Ishikawa (cell line): ENCODE measurements at regions not wholly inside any gene's neighbourhood (a gene's known extent, or its start where the extent isn't known, plus 50 kb on each side); places are given as distances from the start of the nearest gene placed in this dataset.

Experiments used
- CEBPB ChIP-seq: IDR thresholded peaks from 2 replicates; pipeline ENCODE4 v1.6.1; 2012
- CREB1 ChIP-seq: IDR thresholded peaks from 2 replicates; pipeline ENCODE4 v1.6.1; 2012; ENCODE audit warnings: low read depth
- EGR1 ChIP-seq: IDR thresholded peaks from 2 replicates; pipeline ENCODE4 v1.6.1; 2012
- EP300 ChIP-seq: IDR thresholded peaks from 2 replicates; pipeline ENCODE4 v1.6.1; 2012; ENCODE audit warnings: borderline replicate concordance
- FOXM1 ChIP-seq: IDR thresholded peaks from 2 replicates; pipeline ENCODE4 v1.6.1; 2012; ENCODE audit warnings: low read depth, borderline replicate concordance
- MAX ChIP-seq: IDR thresholded peaks from 2 replicates; pipeline ENCODE4 v1.6.1; 2012
- NFIC ChIP-seq: IDR thresholded peaks from 2 replicates; pipeline ENCODE4 v1.6.1; 2012
- RAD21 ChIP-seq: IDR thresholded peaks from 2 replicates; pipeline ENCODE4 v1.6.1; 2012; ENCODE audit warnings: low read depth
- TAF1 ChIP-seq: IDR thresholded peaks from 2 replicates; pipeline ENCODE4 v1.6.1; 2012; ENCODE audit warnings: low read depth, mild to moderate bottlenecking
- TCF12 ChIP-seq: IDR thresholded peaks from 2 replicates; pipeline ENCODE4 v1.6.1; 2012; ENCODE audit warnings: low read depth
- TEAD4 ChIP-seq: IDR thresholded peaks from 2 replicates; pipeline ENCODE4 v1.6.1; 2012
- USF1 ChIP-seq: IDR thresholded peaks from 2 replicates; pipeline ENCODE4 v1.6.1; 2012
- YY1 ChIP-seq: IDR thresholded peaks from 2 replicates; pipeline ENCODE4 v1.6.1; 2012; ENCODE audit warnings: low read depth
- ZBTB7A ChIP-seq: IDR thresholded peaks from 2 replicates; pipeline ENCODE4 v1.6.1; 2012; ENCODE audit warnings: low read depth
- TF ChIP-seq, protein P1 (sequence below): IDR thresholded peaks from 2 replicates; pipeline ENCODE4 v1.6.1; 2012; ENCODE audit warnings: low read depth, mild to moderate bottlenecking

GRCh38 chr4:22877486-22878052, 184.8 kb downstream of the GBA3 start:
- TF ChIP-seq FOXM1 = no peak

GRCh38 chr4:22876270-22876669, 183.5 kb downstream of the GBA3 start:
- TF ChIP-seq CEBPB (no peak), EP300 (no peak)
- TF ChIP-seq, protein P1, sequence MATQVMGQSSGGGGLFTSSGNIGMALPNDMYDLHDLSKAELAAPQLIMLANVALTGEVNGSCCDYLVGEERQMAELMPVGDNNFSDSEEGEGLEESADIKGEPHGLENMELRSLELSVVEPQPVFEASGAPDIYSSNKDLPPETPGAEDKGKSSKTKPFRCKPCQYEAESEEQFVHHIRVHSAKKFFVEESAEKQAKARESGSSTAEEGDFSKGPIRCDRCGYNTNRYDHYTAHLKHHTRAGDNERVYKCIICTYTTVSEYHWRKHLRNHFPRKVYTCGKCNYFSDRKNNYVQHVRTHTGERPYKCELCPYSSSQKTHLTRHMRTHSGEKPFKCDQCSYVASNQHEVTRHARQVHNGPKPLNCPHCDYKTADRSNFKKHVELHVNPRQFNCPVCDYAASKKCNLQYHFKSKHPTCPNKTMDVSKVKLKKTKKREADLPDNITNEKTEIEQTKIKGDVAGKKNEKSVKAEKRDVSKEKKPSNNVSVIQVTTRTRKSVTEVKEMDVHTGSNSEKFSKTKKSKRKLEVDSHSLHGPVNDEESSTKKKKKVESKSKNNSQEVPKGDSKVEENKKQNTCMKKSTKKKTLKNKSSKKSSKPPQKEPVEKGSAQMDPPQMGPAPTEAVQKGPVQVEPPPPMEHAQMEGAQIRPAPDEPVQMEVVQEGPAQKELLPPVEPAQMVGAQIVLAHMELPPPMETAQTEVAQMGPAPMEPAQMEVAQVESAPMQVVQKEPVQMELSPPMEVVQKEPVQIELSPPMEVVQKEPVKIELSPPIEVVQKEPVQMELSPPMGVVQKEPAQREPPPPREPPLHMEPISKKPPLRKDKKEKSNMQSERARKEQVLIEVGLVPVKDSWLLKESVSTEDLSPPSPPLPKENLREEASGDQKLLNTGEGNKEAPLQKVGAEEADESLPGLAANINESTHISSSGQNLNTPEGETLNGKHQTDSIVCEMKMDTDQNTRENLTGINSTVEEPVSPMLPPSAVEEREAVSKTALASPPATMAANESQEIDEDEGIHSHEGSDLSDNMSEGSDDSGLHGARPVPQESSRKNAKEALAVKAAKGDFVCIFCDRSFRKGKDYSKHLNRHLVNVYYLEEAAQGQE = no peak

GRCh38 chr4:22875587-22876257, 183.0 kb downstream of the GBA3 start:
- TF ChIP-seq MAX = no peak
- TF ChIP-seq CEBPB = no peak
- TF ChIP-seq ZBTB7A = no peak
- TF ChIP-seq YY1 = no peak
- no peak for TF ChIP-seq TCF12
- no peak for TF ChIP-seq USF1
- TF ChIP-seq EP300 = no peak
- TF ChIP-seq CREB1 = no peak
- no peak for TF ChIP-seq EGR1
- TF ChIP-seq TEAD4 = no peak
- no peak for TF ChIP-seq NFIC
- no peak for TF ChIP-seq FOXM1
- TF ChIP-seq RAD21 = no peak
- TF ChIP-seq TAF1 = no peak
- TF ChIP-seq, protein P1 = no peak

DNA sequence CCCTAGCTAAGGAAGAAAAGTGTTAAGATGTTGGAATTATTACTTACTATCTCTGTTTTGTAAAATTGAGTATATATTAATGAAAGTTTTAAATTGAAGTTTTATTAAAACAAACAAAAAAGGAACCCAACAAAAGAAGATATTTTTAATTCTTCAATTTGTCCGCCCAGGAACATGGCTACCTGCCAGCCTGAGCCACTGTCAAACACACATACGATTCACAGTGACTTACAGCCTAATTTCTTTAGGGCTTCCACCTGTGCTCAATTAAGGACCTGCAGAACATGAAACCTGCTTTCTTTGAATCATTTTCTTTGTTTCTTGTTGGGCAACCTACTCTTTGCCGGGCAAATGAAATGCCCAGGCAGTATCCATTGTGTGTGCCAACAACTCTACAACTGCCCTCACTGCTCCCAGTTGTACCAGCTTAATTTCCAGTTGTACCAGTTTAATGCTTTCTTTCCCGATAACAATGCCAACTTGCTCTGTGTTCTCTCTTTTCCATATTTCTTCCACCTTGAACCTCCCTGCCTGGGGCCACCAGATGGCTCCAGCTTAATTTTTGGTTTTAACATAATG, 181.7 kb downstream of the GBA3 start:
- no peak for TF ChIP-seq RAD21

DNA sequence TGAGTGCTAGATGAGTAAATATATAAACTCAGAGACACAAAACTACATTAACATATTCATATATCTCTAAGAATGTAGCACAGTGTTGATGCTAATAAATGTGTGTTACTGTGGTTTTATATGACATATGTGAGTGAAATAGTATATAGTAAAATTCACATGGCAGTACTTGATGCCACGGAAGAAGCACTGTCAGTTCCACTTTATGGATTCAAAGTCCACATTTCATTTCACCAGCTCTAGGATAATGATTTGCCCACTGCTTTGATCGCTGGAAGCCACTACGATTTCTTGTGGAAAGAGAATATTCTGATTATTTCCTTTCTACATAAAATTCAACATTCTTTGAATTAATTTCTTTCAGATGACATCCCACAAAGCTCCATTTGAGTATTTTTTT, 181.2 kb downstream of the GBA3 start:
- TF ChIP-seq MAX (no peak), YY1 (no peak), TCF12 (no peak), ZBTB7A (no peak), FOXM1 (no peak), EP300 (no peak), TAF1 (no peak), CREB1 (no peak), NFIC (no peak)

GRCh38 chr4:22870847-22871449, 178.2 kb downstream of the GBA3 start:
- TF ChIP-seq YY1 (no peak), FOXM1 (no peak), TCF12 (no peak), TEAD4 (no peak), USF1 (no peak), EGR1 (no peak), CREB1 (no peak), CEBPB (no peak), NFIC (no peak), TAF1 (no peak)
- TF ChIP-seq, protein P1 = no peak
